GM12892 (cell line): ENCODE measurements at regions not wholly inside any gene's neighbourhood (a gene's known extent, or its start where the extent isn't known, plus 50 kb on each side); places are given as distances from the start of the nearest gene placed in this dataset.

ENCODE experiments used
- POLR2A ChIP-seq: IDR thresholded peaks from 2 replicates; pipeline ENCODE4 v1.6.1; 2011; ENCODE audit warnings: low read depth, low read length, control low read depth
- POLR2AphosphoS5 ChIP-seq: IDR thresholded peaks from 2 replicates; pipeline ENCODE4 v1.6.1; 2011; ENCODE audit warnings: low read depth, low read length, control low read depth
- TAF1 ChIP-seq: IDR thresholded peaks from 2 replicates; pipeline ENCODE4 v1.6.1; 2011; ENCODE audit warnings: low read depth, mild to moderate bottlenecking, control low read depth, low read length, borderline replicate concordance

DNA sequence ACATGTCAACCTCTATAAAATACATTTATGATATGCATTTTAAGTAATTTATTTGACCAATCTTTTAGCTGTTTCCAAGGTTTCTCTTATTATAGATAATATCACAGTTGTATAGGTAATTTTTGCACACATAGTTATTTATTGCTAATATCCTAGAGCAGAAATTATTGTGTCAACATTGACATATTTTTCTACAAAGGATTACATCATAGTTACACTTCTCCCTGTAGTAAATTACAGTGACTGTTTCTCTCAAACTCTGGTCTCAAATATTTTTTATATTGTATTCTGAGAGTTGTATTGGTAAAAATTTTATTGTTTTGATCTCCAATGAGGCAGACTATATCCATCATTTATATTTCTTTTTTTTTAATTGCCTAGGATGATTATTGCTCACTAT is 714.4 kb upstream of the CDH6 start:
- TF ChIP-seq POLR2A, result no peak
- no peak for TF ChIP-seq POLR2AphosphoS5
- no peak for TF ChIP-seq TAF1
